Osteocyte (in vitro differentiated cells): ENCODE measurements at regions not wholly inside any gene's neighbourhood (a gene's known extent, or its start where the extent isn't known, plus 50 kb on each side); places are given as distances from the start of the nearest gene placed in this dataset.

Experiments used
- DNase-seq: peaks from one replicate; pipeline ENCODE4 v3.0.0; 2021; ENCODE audit warnings: mixed read lengths; ENCODE audit not compliant: unreplicated experiment; ENCODE audit errors: extremely low spot score
- H3K27ac Mint-ChIP-seq: one replicate; pipeline ENCODE4 v1.8.0; 2021; ENCODE audit warnings: mild to moderate bottlenecking, mixed read lengths; ENCODE audit not compliant: unreplicated experiment
- H3K27me3 Mint-ChIP-seq: one replicate; pipeline ENCODE4 v1.8.0; 2021; ENCODE audit warnings: mixed read lengths; ENCODE audit not compliant: unreplicated experiment
- H3K36me3 Mint-ChIP-seq: one replicate; pipeline ENCODE4 v1.8.0; 2021; ENCODE audit warnings: mixed read lengths; ENCODE audit not compliant: unreplicated experiment
- H3K4me1 Mint-ChIP-seq: one replicate; pipeline ENCODE4 v1.8.0; 2021; ENCODE audit warnings: mixed read lengths; ENCODE audit not compliant: unreplicated experiment
- H3K4me3 Mint-ChIP-seq: one replicate; pipeline ENCODE4 v1.8.0; 2021; ENCODE audit warnings: mild to moderate bottlenecking, moderate library complexity, mixed read lengths; ENCODE audit not compliant: unreplicated experiment
- H3K9me3 Mint-ChIP-seq: one replicate; pipeline ENCODE4 v1.8.0; 2021; ENCODE audit warnings: mixed read lengths; ENCODE audit not compliant: unreplicated experiment
- TF ChIP-seq, protein P1 (sequence below): fragments of 200-600 bp; sonication (generic); IDR thresholded peaks from 2 replicates; pipeline ENCODE4 v1.5.0; 2021; ENCODE audit warnings: antibody characterized with exemption, mild to moderate bottlenecking, moderate library complexity

DNA sequence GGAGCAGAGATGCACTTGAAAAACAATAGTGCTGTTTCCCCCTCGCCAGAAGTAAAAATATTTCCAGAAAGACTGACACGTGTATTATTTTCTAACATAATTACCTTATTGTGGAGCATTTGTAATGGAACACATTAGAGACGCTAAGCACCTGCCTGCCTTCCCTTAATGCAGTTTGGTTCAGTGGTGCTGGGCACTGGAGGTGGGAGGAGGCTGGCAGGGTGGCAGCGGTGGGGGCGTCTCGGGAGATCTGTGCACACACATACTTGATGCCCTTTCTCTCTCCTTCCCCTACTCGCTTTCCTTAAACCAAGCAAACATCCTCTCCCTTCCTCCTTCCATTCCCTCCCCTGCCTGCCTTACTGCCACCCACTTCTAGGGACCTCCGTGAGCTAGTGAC, 156.6 kb upstream of the SDK2 start:
- TF ChIP-seq, protein P1, sequence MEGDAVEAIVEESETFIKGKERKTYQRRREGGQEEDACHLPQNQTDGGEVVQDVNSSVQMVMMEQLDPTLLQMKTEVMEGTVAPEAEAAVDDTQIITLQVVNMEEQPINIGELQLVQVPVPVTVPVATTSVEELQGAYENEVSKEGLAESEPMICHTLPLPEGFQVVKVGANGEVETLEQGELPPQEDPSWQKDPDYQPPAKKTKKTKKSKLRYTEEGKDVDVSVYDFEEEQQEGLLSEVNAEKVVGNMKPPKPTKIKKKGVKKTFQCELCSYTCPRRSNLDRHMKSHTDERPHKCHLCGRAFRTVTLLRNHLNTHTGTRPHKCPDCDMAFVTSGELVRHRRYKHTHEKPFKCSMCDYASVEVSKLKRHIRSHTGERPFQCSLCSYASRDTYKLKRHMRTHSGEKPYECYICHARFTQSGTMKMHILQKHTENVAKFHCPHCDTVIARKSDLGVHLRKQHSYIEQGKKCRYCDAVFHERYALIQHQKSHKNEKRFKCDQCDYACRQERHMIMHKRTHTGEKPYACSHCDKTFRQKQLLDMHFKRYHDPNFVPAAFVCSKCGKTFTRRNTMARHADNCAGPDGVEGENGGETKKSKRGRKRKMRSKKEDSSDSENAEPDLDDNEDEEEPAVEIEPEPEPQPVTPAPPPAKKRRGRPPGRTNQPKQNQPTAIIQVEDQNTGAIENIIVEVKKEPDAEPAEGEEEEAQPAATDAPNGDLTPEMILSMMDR = no peak
- Mint-ChIP-seq H3K27ac (no peak overlapping the region), H3K27me3 (peaks cover 5% of the 10 kb centered on the region), H3K4me1 (peaks cover 5% of the 10 kb centered on the region), H3K36me3 (no peaks in the 10 kb centered on the region), H3K4me3 (no peak overlapping the region), H3K9me3 (peaks cover 9% of the 10 kb centered on the region)
- no peak for DNase-seq

DNA sequence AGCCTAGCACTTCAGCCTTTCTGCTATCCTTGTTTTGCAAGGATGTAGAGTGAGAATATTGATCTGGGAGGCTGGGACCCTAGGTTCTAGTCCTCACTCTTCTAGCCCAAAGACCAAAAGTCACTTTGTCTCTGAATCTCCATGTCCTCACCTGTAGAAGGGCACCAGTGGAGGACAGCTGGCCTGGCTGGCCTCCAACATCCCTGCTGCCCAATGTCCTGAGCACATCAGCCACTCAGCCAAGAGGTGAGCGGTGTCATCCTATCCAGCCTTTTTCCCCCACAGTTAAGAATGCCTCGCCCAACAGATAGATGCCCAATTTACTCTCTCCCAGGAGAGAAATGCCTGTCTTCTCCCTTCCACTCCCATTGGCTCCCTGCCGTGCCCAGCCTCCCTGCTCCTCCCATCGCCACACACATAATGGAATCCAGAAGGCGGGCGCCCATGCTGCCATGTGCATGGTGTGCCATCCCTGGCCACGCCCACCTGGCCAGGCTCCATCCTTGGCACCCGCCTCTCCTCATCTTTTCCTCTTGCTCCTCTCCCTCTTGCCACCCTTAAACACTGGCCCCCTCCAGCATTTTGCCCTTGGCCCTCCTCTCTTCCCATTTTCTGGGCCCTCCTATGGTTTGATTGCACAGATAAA, 157.3 kb upstream of the SDK2 start:
- peaks cover 5% of the 10 kb centered on the region for H3K27me3 Mint-ChIP-seq
- no peak overlapping the region for H3K4me3 Mint-ChIP-seq
- H3K9me3 Mint-ChIP-seq = peaks cover 16% of the 10 kb centered on the region
- TF ChIP-seq, protein P1 = no peak
- DNase-seq = no peak
- H3K36me3 Mint-ChIP-seq = no peaks in the 10 kb centered on the region
- no peak overlapping the region for H3K27ac Mint-ChIP-seq
- peaks cover 5% of the 10 kb centered on the region for H3K4me1 Mint-ChIP-seq

DNA sequence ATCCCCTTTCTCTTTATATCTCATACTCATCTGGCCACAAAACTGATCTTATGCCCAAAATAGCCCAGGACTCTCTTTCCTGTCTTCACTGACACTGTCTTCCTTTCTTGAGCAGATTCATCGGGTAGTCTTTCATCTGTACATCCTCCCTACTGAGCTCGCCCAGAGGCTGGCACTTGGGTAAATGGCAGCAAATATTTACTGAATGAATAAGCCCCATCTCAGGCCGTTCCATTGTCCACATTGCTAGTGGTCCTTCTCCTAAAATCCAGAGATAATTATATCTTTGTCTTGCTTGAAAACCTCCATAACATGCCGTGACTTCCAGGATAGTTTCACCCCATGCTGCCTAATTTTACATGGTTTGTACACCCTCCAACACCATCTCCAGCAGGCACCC, 158.1 kb upstream of the SDK2 start:
- Mint-ChIP-seq H3K9me3 (peaks cover 20% of the 10 kb centered on the region), H3K36me3 (no peaks in the 10 kb centered on the region), H3K27ac (no peak overlapping the region), H3K4me1 (peaks cover 5% of the 10 kb centered on the region), H3K4me3 (no peak overlapping the region), H3K27me3 (peaks cover 5% of the 10 kb centered on the region)
- TF ChIP-seq, protein P1 = no peak
- DNase-seq = no peak

DNA sequence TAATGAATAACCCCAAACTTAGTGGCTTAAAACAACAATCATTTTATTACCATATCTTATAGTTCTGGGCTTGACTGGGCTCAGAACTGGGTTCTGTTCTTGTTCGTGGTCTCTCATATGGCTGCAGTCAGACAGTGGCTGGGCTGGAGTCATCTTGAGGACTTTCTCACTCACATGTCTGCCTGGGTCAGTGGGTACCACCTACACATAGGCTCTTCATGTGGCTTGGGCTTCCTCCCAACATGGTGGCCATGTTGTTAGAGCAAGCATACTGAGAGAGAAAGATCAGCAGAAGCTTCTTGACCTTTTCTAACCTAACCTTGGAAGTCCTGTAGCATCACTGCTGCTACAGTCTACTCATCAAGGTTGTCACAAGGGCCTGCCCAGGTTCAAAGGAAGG, 158.6 kb upstream of the SDK2 start:
- no peak overlapping the region for H3K4me3 Mint-ChIP-seq
- TF ChIP-seq, protein P1 = no peak
- peaks cover 20% of the 10 kb centered on the region for H3K9me3 Mint-ChIP-seq
- H3K27me3 Mint-ChIP-seq = peaks cover 5% of the 10 kb centered on the region
- no peaks in the 10 kb centered on the region for H3K36me3 Mint-ChIP-seq
- H3K4me1 Mint-ChIP-seq = peaks cover 5% of the 10 kb centered on the region
- DNase-seq = no peak
- no peak overlapping the region for H3K27ac Mint-ChIP-seq

DNA sequence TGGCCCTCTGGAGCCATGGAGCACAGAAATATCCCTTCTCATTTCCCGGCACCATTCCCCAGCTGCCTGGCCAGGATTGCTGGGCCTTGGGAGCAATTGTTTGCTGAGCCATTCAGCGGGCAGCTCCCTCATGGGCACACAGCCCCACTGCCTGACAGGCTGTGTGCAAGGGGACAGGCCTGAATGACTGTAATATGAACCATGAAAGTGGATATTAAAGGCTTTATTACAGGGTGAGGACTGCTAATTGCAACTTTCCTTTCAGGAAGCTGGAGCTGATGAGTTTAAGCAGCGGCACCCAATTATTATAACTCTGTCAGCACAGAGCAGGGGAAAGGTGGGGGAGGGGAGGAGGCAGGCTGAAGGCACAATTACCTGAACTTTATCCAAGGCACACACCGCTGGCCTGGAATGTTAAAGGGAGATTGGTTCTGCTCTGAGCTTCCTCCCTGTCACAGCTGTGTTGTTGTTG, 159.8 kb upstream of the SDK2 start:
- no peaks in the 10 kb centered on the region for H3K36me3 Mint-ChIP-seq
- H3K4me1 Mint-ChIP-seq = no peaks in the 10 kb centered on the region
- H3K9me3 Mint-ChIP-seq = peaks cover 20% of the 10 kb centered on the region
- peaks cover 5% of the 10 kb centered on the region for H3K27me3 Mint-ChIP-seq
- TF ChIP-seq, protein P1 = no peak
- no peak overlapping the region for H3K4me3 Mint-ChIP-seq
- DNase-seq = no peak
- no peak overlapping the region for H3K27ac Mint-ChIP-seq
